H1 (cell line): ENCODE measurements at regions not wholly inside any gene's neighbourhood (a gene's known extent, or its start where the extent isn't known, plus 50 kb on each side); places are given as distances from the start of the nearest gene placed in this dataset.

Experiments used
- CTCF ChIA-PET: fragments of 300-600 bp; sonication (Branson Sonifier 250); formaldehyde crosslinking; loops from one replicate; lab custom pipeline; 2021; ENCODE audit not compliant: partially characterized antibody; lab: Charles Lee
- POLR2A ChIA-PET: fragments of 300-600 bp; sonication (Branson Sonifier 250); formaldehyde crosslinking; loops from one replicate; lab custom pipeline; 2021; ENCODE audit warnings: inconsistent platforms; ENCODE audit not compliant: partially characterized antibody; lab: Charles Lee
- DNase-seq, 2 experiments: peaks; one replicate each; pipeline versions ENCODE4 v3.0.0 to v3.0.0-alpha.2; 2010 to 2022; ENCODE audit warnings: low spot score in 2 of 2, low read depth in 1 of 2, mixed read lengths in 1 of 2
- FAIRE-seq: peaks from 2 replicates; lab custom pipeline; 2011; peaks lifted over from hg19 to GRCh38; lab: Jason Lieb, UNC
- H2AFZ ChIP-seq: 2 replicates; pipeline ENCODE4 v1.8.1; 2012; ENCODE audit warnings: low read length, inconsistent platforms
- H2AK5ac ChIP-seq: 2 replicates; pipeline ENCODE4 v1.6.1; 2013; ENCODE audit warnings: low read depth, low read length
- H2BK120ac ChIP-seq: replicated peaks from 2 replicates; pipeline ENCODE3; 2013; ENCODE audit warnings: low read depth, low read length, inconsistent platforms
- H2BK12ac ChIP-seq: 2 replicates; pipeline ENCODE4 v1.6.1; 2013; ENCODE audit warnings: low read depth, low read length
- H2BK15ac ChIP-seq: 2 replicates; pipeline ENCODE4 v1.6.1; 2013; ENCODE audit warnings: low read length
- H2BK20ac ChIP-seq: 2 replicates; pipeline ENCODE4 v1.6.1; 2013; ENCODE audit warnings: low read length
- H2BK5ac ChIP-seq: 2 replicates; pipeline ENCODE4 v1.6.1; 2013; ENCODE audit warnings: low read depth, low read length
- H3K14ac ChIP-seq: 2 replicates; pipeline ENCODE4 v1.6.1; 2013; ENCODE audit warnings: inconsistent platforms; ENCODE audit not compliant: insufficient read length
- H3K18ac ChIP-seq: 2 replicates; pipeline ENCODE4 v1.6.1; 2013; ENCODE audit warnings: low read length; ENCODE audit errors: extremely low read depth
- H3K23ac ChIP-seq: 2 replicates; pipeline ENCODE4 v1.6.1; 2013; ENCODE audit warnings: inconsistent platforms; ENCODE audit not compliant: insufficient read length
- H3K23me2 ChIP-seq: 2 replicates; pipeline ENCODE4 v1.6.1; 2013; ENCODE audit warnings: low read depth, low read length
- H3K27ac ChIP-seq: 2 replicates; pipeline ENCODE4 v1.6.1; 2011; ENCODE audit warnings: low read depth, low read length, inconsistent platforms
- H3K27me3 ChIP-seq, 4 experiments: replicated peaks in 1 of 4; 1 replicate in 1 of 4; 2 replicates in 3 of 4; pipeline versions ENCODE4 v1.6.1 to v1.8.1; 2011 to 2013; ENCODE audit warnings: low read length in 3 of 4, mild to moderate bottlenecking in 3 of 4, inconsistent platforms in 2 of 4, mixed read lengths in 2 of 4, moderate library complexity in 1 of 4; ENCODE audit not compliant: control insufficient read depth in 3 of 4, insufficient read depth in 3 of 4; ENCODE audit errors: extremely low read depth in 1 of 4
- H3K36me3 ChIP-seq, 4 experiments: 2 replicates each; pipeline versions ENCODE4 v1.6.1 to v1.8.1; 2011 to 2013; ENCODE audit warnings: mild to moderate bottlenecking in 4 of 4, low read length in 3 of 4, moderate library complexity in 2 of 4, control low read depth in 1 of 4, inconsistent platforms in 1 of 4; ENCODE audit not compliant: insufficient read depth in 4 of 4, control insufficient read depth in 2 of 4
- H3K4ac ChIP-seq: replicated peaks from 2 replicates; pipeline ENCODE3; 2013; ENCODE audit warnings: low read length, low read depth, mixed read lengths, inconsistent platforms; ENCODE audit not compliant: insufficient read length
- H3K4me1 ChIP-seq, 4 experiments: replicated peaks in 1 of 4; 1 replicate in 1 of 4; 2 replicates in 3 of 4; pipeline versions ENCODE4 v1.6.1 to v1.8.1; 2011 to 2013; ENCODE audit warnings: low read length in 3 of 4, inconsistent platforms in 2 of 4, mixed read lengths in 1 of 4; ENCODE audit not compliant: insufficient read depth in 4 of 4, control insufficient read depth in 3 of 4
- H3K4me2 ChIP-seq, 2 experiments: 2 replicates each; pipeline versions ENCODE4 v1.6.1 to v1.8.1; 2011 to 2013; ENCODE audit warnings: low read depth in 2 of 2, low read length in 2 of 2, control low read depth in 1 of 2, inconsistent platforms in 1 of 2, mild to moderate bottlenecking in 1 of 2; ENCODE audit not compliant: insufficient read depth in 1 of 2
- H3K4me3 ChIP-seq, 4 experiments: fragments of 200-600, 300-600 bp in 1 of 4; sonication (generic), shearing (Covaris generic), sonication (Bioruptor Twin) in 1 of 4; 2 replicates each; pipeline versions ENCODE4 v1.5.1 to v1.8.1; 2011 to 2016; ENCODE audit warnings: low read length in 4 of 4, low read depth in 3 of 4, control low read depth in 2 of 4, inconsistent platforms in 2 of 4, mild to moderate bottlenecking in 2 of 4, mixed read lengths in 1 of 4, moderate library complexity in 1 of 4; ENCODE audit not compliant: insufficient read depth in 2 of 4; ENCODE audit errors: extremely low read depth in 1 of 4
- H3K56ac ChIP-seq: replicated peaks from 2 replicates; pipeline ENCODE3; 2013; ENCODE audit warnings: low read depth, mild to moderate bottlenecking, mixed read lengths, low read length, inconsistent platforms; ENCODE audit not compliant: insufficient read length
- H3K79me1 ChIP-seq: 2 replicates; pipeline ENCODE4 v1.6.1; 2013; ENCODE audit warnings: low read depth, low read length, control low read depth
- H3K79me2 ChIP-seq, 2 experiments: 2 replicates each; pipeline versions ENCODE4 v1.6.1 to v1.8.1; 2012 to 2013; ENCODE audit warnings: low read length in 2 of 2, mild to moderate bottlenecking in 2 of 2, inconsistent platforms in 1 of 2; ENCODE audit not compliant: insufficient read depth in 2 of 2, control insufficient read depth in 1 of 2
- H3K9ac ChIP-seq, 4 experiments: replicated peaks in 1 of 4; 1 replicate in 1 of 4; 2 replicates in 3 of 4; pipeline versions ENCODE4 v1.6.1 to v1.8.1; 2011 to 2013; ENCODE audit warnings: low read depth in 3 of 4, low read length in 3 of 4, control low read depth in 2 of 4, mild to moderate bottlenecking in 2 of 4, moderate library complexity in 2 of 4, inconsistent platforms in 1 of 4; ENCODE audit errors: extremely low read depth in 1 of 4
- H3K9me3 ChIP-seq, 2 experiments: 2 replicates each; pipeline versions ENCODE4 v1.6.1 to v1.8.1; 2012 to 2013; ENCODE audit warnings: mild to moderate bottlenecking in 2 of 2, moderate library complexity in 2 of 2, control low read depth in 1 of 2, inconsistent platforms in 1 of 2, low read depth in 1 of 2, low read length in 1 of 2, mixed read lengths in 1 of 2; ENCODE audit not compliant: insufficient read depth in 2 of 2
- H4K20me1 ChIP-seq, 2 experiments: replicated peaks in 1 of 2; 2 replicates each; pipeline versions ENCODE3 to v1.8.1; 2011 to 2013; ENCODE audit warnings: inconsistent platforms in 2 of 2, low read length in 2 of 2, mild to moderate bottlenecking in 1 of 2; ENCODE audit not compliant: insufficient read depth in 2 of 2, control insufficient read depth in 1 of 2
- H4K5ac ChIP-seq: 2 replicates; pipeline ENCODE4 v1.6.1; 2013; ENCODE audit warnings: low read length, low read depth, mixed read lengths, inconsistent platforms; ENCODE audit not compliant: insufficient read length
- H4K8ac ChIP-seq: 2 replicates; pipeline ENCODE4 v1.8.0; 2013; ENCODE audit warnings: mild to moderate bottlenecking, moderate library complexity, low read length, inconsistent platforms; ENCODE audit not compliant: insufficient read depth; ENCODE audit errors: extremely low read depth
- H4K91ac ChIP-seq: replicated peaks from 2 replicates; pipeline ENCODE3; 2013; ENCODE audit warnings: low read length, mixed read lengths, inconsistent platforms; ENCODE audit not compliant: insufficient read length
- BRCA1 ChIP-seq: IDR thresholded peaks from 2 replicates; pipeline ENCODE4 v1.6.1; 2012; ENCODE audit warnings: low read depth, low read length, improper control_type of control experiment
- CBX5 ChIP-seq: fragments of 300-800, 300-1000 bp; sonication (generic); IDR thresholded peaks from 2 replicates; pipeline ENCODE4 v1.7.1; 2016; ENCODE audit warnings: antibody characterized with exemption, low read length, low read depth
- CEBPB ChIP-seq: IDR thresholded peaks from 2 replicates; pipeline ENCODE4 v1.6.1; 2012; ENCODE audit warnings: low read depth, low read length
- CTBP2 ChIP-seq: IDR thresholded peaks from 2 replicates; pipeline ENCODE4 v1.7.0; 2011; ENCODE audit warnings: borderline replicate concordance, mild to moderate bottlenecking, moderate library complexity, mixed read lengths, low read length; ENCODE audit not compliant: insufficient read depth, insufficient read length
- GABPA ChIP-seq: IDR thresholded peaks from 2 replicates; pipeline ENCODE4 v1.6.1; 2011; ENCODE audit warnings: mild to moderate bottlenecking, low read length, moderate library complexity, borderline replicate concordance; ENCODE audit not compliant: insufficient read depth
- GTF2F1 ChIP-seq: IDR thresholded peaks from 2 replicates; pipeline ENCODE4 v1.6.1; 2012; ENCODE audit warnings: low read depth, low read length, improper control_type of control experiment, borderline replicate concordance
- HDAC2 ChIP-seq, 2 experiments: fragments of 300-600 bp in 1 of 2; sonication (generic) in 1 of 2; IDR thresholded peaks; 2 replicates each; pipeline ENCODE4 v1.6.1; 2011 to 2012; ENCODE audit warnings: low read depth in 2 of 2, low read length in 2 of 2, mild to moderate bottlenecking in 2 of 2, moderate library complexity in 2 of 2, borderline replicate concordance in 1 of 2, inconsistent platforms in 1 of 2
- KDM1A ChIP-seq: fragments of 200-600, 300-600 bp; sonication (generic); IDR thresholded peaks from 2 replicates; pipeline ENCODE4 v1.7.1; 2016; ENCODE audit warnings: mild to moderate bottlenecking, low read length, borderline replicate concordance
- NRF1 ChIP-seq: IDR thresholded peaks from 2 replicates; pipeline ENCODE4 v1.6.1; 2011; ENCODE audit warnings: mild to moderate bottlenecking, low read depth, low read length, improper control_type of control experiment
- RFX5 ChIP-seq: IDR thresholded peaks from 2 replicates; pipeline ENCODE4 v1.6.1; 2011; ENCODE audit warnings: low read depth, low read length, improper control_type of control experiment, borderline replicate concordance
- RNF2 ChIP-seq: fragments of 200-900, 300-1000 bp; sonication (generic); IDR thresholded peaks from 2 replicates; pipeline ENCODE4 v1.7.1; 2016; ENCODE audit warnings: borderline replicate concordance, low read depth, mild to moderate bottlenecking, antibody characterized with exemption, low read length; ENCODE audit not compliant: poor library complexity, severe bottlenecking; ENCODE audit errors: missing control alignments
- SIN3A ChIP-seq, 2 experiments: IDR thresholded peaks in 1 of 2; conservative IDR thresholded peaks in 1 of 2; 2 replicates each; pipeline ENCODE4 v1.6.1; 2011 to 2012; ENCODE audit warnings: low read length in 2 of 2, improper control_type of control experiment in 1 of 2, low read depth in 1 of 2, mild to moderate bottlenecking in 1 of 2
- TAF7 ChIP-seq: optimal IDR thresholded peaks from 2 replicates; pipeline ENCODE3; 2011; ENCODE audit warnings: low read depth, mild to moderate bottlenecking, inconsistent platforms, low read length, moderate library complexity, borderline replicate concordance
- WGBS, 2 experiments: shearing (Covaris generic) in 1 of 2; methylation state at CpG; one replicate each; pipeline versions ENCODE4 v1.1.6 to v1.1.7; 2013 to 2015; ENCODE audit warnings: low lambda C conversion rate in 2 of 2, mixed read lengths in 2 of 2, inconsistent platforms in 1 of 2, low coverage in 1 of 2, missing lambda C conversion rate in 1 of 2; ENCODE audit not compliant: insufficient replicate concordance in 2 of 2, insufficient coverage in 1 of 2, insufficient read length in 1 of 2; ENCODE audit errors: extremely low coverage in 1 of 2, missing lambda C conversion rate in 1 of 2; 5-methylcytosine and 5-hydroxymethylcytosine counted together

GRCh38 chr21:33168886-33169285 is 60.9 kb upstream of the IFNAR2 start:
- Histone ChIP-seq H3K4me2 (no peak overlapping the region), H3K23me2 (peaks cover 2% of the 10 kb centered on the region; the same call in 1 of the 2 replicates), H2BK5ac (no peak overlapping the region), H3K27me3 (peaks cover 0 to 4% (median 0%) of the 10 kb centered on the region in 4 experiments; a peak in 1 of 7 replicates), H4K8ac (no peak overlapping the region), H3K4ac (no peak overlapping the region), H2BK120ac (no peak overlapping the region), H3K23ac (no peak overlapping the region), H4K20me1 (no peaks in the 10 kb centered on the region), H3K56ac (no peak overlapping the region), H2BK12ac (no peak overlapping the region), H2AFZ (no peak overlapping the region), H2AK5ac (no peak overlapping the region), H3K9ac (no peak overlapping the region), H2BK20ac (no peak overlapping the region), H3K4me3 (no peak overlapping the region), H3K79me2 (no peaks in the 10 kb centered on the region), H3K36me3 (no peaks in the 10 kb centered on the region), H3K79me1 (no peaks in the 10 kb centered on the region), H3K4me1 (no peaks in the 10 kb centered on the region; a peak in 1 of 7 replicates), H4K5ac (no peak overlapping the region), H3K9me3 (no peaks in the 10 kb centered on the region), H4K91ac (no peak overlapping the region), H3K18ac (no peak overlapping the region), H3K27ac (no peak overlapping the region), H3K14ac (no peak overlapping the region), H2BK15ac (no peak overlapping the region)
- 86% methylated on average over 6 of the region's 6 CpGs; no CpG with 5 or more reads in 1 of the 2 experiments for WGBS, 2 experiments
- CTCF ChIA-PET = interaction anchor here (0.5 to 1.4 kb wide), 6 partner anchors 9 to 119 kb away, joined by 3 to 6 read pairs (median 3); no protein-coding TSS in a partner anchor
- FAIRE-seq (no peak), DNase-seq (no peak)
- POLR2A ChIA-PET = no interaction called here
- TF ChIP-seq HDAC2 (IDR thresholded peaks at IDR 0.05; ENCODE audit: borderline replicate concordance in 1 of 2, low read depth in 2 of 2, low read length in 2 of 2) (no peak), BRCA1 (no peak), NRF1 (no peak), CBX5 (no peak), CTBP2 (no peak), RNF2 (no peak), SIN3A (conservative IDR thresholded peaks at IDR 0.05 in 1 of 2, IDR thresholded peaks at IDR 0.05 in 1 of 2; ENCODE audit: low read depth in 1 of 2, low read length in 2 of 2) (no peak), GABPA (no peak), KDM1A (no peak), RFX5 (no peak), GTF2F1 (no peak), CEBPB (no peak), TAF7 (no peak)
